OCI-LY7 (cell line): ENCODE measurements at regions not wholly inside any gene's neighbourhood (a gene's known extent, or its start where the extent isn't known, plus 50 kb on each side); places are given as distances from the start of the nearest gene placed in this dataset.

Experiments used
- BruUV-seq: library from RNA; stranded (reverse); fragments of 400-500 nt; replicated peaks from 2 replicates; lab custom pipeline; 2021; lab: Mats Ljungman, UMichigan
- CTCF ChIA-PET: fragments of 300-600 bp; sonication (Branson Sonifier 250); formaldehyde crosslinking; loops from one replicate; lab custom pipeline; 2022; ENCODE audit warnings: antibody characterized with exemption; ENCODE audit not compliant: unreplicated experiment; lab: Charles Lee
- POLR2A ChIA-PET: fragments of 300-600 bp; sonication (Branson Sonifier 250); formaldehyde crosslinking; loops from one replicate; lab custom pipeline; 2022; ENCODE audit warnings: antibody characterized with exemption; lab: Charles Lee
- DNase-seq: peaks from one replicate; pipeline ENCODE4 v3.0.0-alpha.2; 2015; ENCODE audit warnings: low spot score
- H2AFZ ChIP-seq: fragments of 200-600 bp; sonication (generic), shearing (Covaris generic); 2 replicates; pipeline ENCODE4 v1.6.1; 2014; ENCODE audit warnings: mild to moderate bottlenecking, antibody characterized with exemption, low read length, moderate library complexity
- H3K27ac ChIP-seq: fragments of 200-600 bp; sonication (generic); 2 replicates; pipeline ENCODE4 v1.5.1; 2014; ENCODE audit warnings: mixed run types, low read depth, mild to moderate bottlenecking, moderate library complexity, low read length, inconsistent platforms; ENCODE audit not compliant: poor library complexity, severe bottlenecking
- H3K36me3 ChIP-seq: fragments of 200-600 bp; sonication (generic); 2 replicates; pipeline ENCODE4 v1.6.1; 2014; ENCODE audit warnings: mild to moderate bottlenecking, antibody characterized with exemption, low read length, moderate library complexity, mixed read lengths; ENCODE audit not compliant: insufficient read depth
- H3K4me1 ChIP-seq: fragments of 200-600 bp; sonication (generic); 2 replicates; pipeline ENCODE4 v1.5.1; 2014; ENCODE audit warnings: mild to moderate bottlenecking, low read length; ENCODE audit not compliant: insufficient read depth, poor library complexity, severe bottlenecking
- H3K4me2 ChIP-seq: fragments of 200-600 bp; sonication (generic); 2 replicates; pipeline ENCODE4 v1.6.1; 2014; ENCODE audit warnings: mild to moderate bottlenecking, low read length
- H3K4me3 ChIP-seq: fragments of 200-600 bp; sonication (generic); 2 replicates; pipeline ENCODE4 v1.5.1; 2014; ENCODE audit warnings: mild to moderate bottlenecking, low read depth, low read length; ENCODE audit not compliant: poor library complexity, severe bottlenecking
- H3K79me2 ChIP-seq: fragments of 200-600 bp; sonication (generic); 2 replicates; pipeline ENCODE4 v1.6.1; 2016; ENCODE audit warnings: low read depth, mild to moderate bottlenecking, low read length, moderate library complexity, mixed read lengths; ENCODE audit not compliant: insufficient read depth
- H3K9me2 ChIP-seq: fragments of 200-600 bp; sonication (generic); 2 replicates; pipeline ENCODE4 v1.6.1; 2016; ENCODE audit warnings: mild to moderate bottlenecking, low read length, mixed read lengths; ENCODE audit not compliant: insufficient read depth
- H3K9me3 ChIP-seq: fragments of 200-600 bp; sonication (generic); 2 replicates; pipeline ENCODE4 v1.6.1; 2014; ENCODE audit warnings: mild to moderate bottlenecking, mixed run types, low read length, mixed read lengths
- H4K20me1 ChIP-seq: fragments of 200-600 bp; sonication (generic); 2 replicates; pipeline ENCODE4 v1.6.1; 2014; ENCODE audit warnings: mild to moderate bottlenecking, antibody characterized with exemption, low read length, moderate library complexity, mixed read lengths; ENCODE audit not compliant: insufficient read depth
- EZH2phosphoT487 ChIP-seq: fragments of 200-600 bp; sonication (generic); IDR thresholded peaks from 2 replicates; pipeline ENCODE4 v1.6.1; 2018; ENCODE audit warnings: low read depth, borderline replicate concordance, mild to moderate bottlenecking, mixed run types, antibody characterized with exemption, low read length, moderate library complexity, mixed read lengths
- intact Hi-C: fragments of 100-400 bp; cut with micrococcal nuclease; formaldehyde crosslinking; loops from one replicate; pipeline ENCODE4 v1.10.0; 2022; ENCODE audit not compliant: unreplicated experiment
- TF ChIP-seq, protein P1 (sequence below): fragments of 200-600 bp; sonication (generic); conservative IDR thresholded peaks from 2 replicates; pipeline ENCODE4 v1.5.1; 2014; ENCODE audit warnings: mild to moderate bottlenecking, antibody characterized with exemption, low read length, moderate library complexity, mixed read lengths

GRCh38 chr1:185574139-185574875, 159.9 kb upstream of the HMCN1 start:
- no peaks in the 10 kb centered on the region for H3K9me3 ChIP-seq
- H3K27ac ChIP-seq, result no peak overlapping the region
- ChIA-PET POLR2A (interaction anchor here (0.7 to 1.4 kb wide), 4 partner anchors 13 to 174 kb away, joined by 3 to 4 read pairs (median 3); no protein-coding TSS in a partner anchor), CTCF (no interaction called here)
- no peak for DNase-seq
- no TSS peak for BruUV-seq
- H4K20me1 ChIP-seq, result no peaks in the 10 kb centered on the region
- H3K4me2 ChIP-seq, result no peak overlapping the region
- no peak overlapping the region for H2AFZ ChIP-seq
- no peaks in the 10 kb centered on the region for H3K79me2 ChIP-seq
- intact Hi-C loops, result no loop called here
- H3K4me3 ChIP-seq, result no peak overlapping the region
- H3K36me3 ChIP-seq, result no peaks in the 10 kb centered on the region
- TF ChIP-seq, protein P1, sequence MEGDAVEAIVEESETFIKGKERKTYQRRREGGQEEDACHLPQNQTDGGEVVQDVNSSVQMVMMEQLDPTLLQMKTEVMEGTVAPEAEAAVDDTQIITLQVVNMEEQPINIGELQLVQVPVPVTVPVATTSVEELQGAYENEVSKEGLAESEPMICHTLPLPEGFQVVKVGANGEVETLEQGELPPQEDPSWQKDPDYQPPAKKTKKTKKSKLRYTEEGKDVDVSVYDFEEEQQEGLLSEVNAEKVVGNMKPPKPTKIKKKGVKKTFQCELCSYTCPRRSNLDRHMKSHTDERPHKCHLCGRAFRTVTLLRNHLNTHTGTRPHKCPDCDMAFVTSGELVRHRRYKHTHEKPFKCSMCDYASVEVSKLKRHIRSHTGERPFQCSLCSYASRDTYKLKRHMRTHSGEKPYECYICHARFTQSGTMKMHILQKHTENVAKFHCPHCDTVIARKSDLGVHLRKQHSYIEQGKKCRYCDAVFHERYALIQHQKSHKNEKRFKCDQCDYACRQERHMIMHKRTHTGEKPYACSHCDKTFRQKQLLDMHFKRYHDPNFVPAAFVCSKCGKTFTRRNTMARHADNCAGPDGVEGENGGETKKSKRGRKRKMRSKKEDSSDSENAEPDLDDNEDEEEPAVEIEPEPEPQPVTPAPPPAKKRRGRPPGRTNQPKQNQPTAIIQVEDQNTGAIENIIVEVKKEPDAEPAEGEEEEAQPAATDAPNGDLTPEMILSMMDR, result no peak
- no peak for TF ChIP-seq EZH2phosphoT487
- H3K4me1 ChIP-seq, result no peaks in the 10 kb centered on the region
- H3K9me2 ChIP-seq, result no peaks in the 10 kb centered on the region

GRCh38 chr1:185573677-185574076, 160.5 kb upstream of the HMCN1 start:
- no peaks in the 10 kb centered on the region for H3K9me3 ChIP-seq
- H3K4me1 ChIP-seq, result no peaks in the 10 kb centered on the region
- no peak for TF ChIP-seq EZH2phosphoT487
- TF ChIP-seq, protein P1, result no peak
- no peak overlapping the region for H3K4me2 ChIP-seq
- ChIA-PET CTCF (no interaction called here), POLR2A (interaction anchor here (0.9 to 1.4 kb wide), 3 partner anchors 14 to 51 kb away, joined by 3 to 4 read pairs (median 3); no protein-coding TSS in a partner anchor)
- H3K4me3 ChIP-seq, result no peak overlapping the region
- intact Hi-C loops, result no loop called here
- H3K79me2 ChIP-seq, result no peaks in the 10 kb centered on the region
- no TSS peak for BruUV-seq
- no peak overlapping the region for H3K27ac ChIP-seq
- no peaks in the 10 kb centered on the region for H4K20me1 ChIP-seq
- no peak for DNase-seq
- H3K9me2 ChIP-seq, result no peaks in the 10 kb centered on the region
- H3K36me3 ChIP-seq, result no peaks in the 10 kb centered on the region
- H2AFZ ChIP-seq, result no peak overlapping the region

GRCh38 chr1:185573162-185573561, 161.0 kb upstream of the HMCN1 start:
- no peaks in the 10 kb centered on the region for H3K9me2 ChIP-seq
- ChIA-PET POLR2A (interaction anchor here (0.9 to 1.0 kb wide), 2 partner anchors 14 to 51 kb away, joined by 3 read pairs; no protein-coding TSS in a partner anchor), CTCF (no interaction called here)
- no peaks in the 10 kb centered on the region for H3K4me1 ChIP-seq
- no peak overlapping the region for H3K4me2 ChIP-seq
- no peak for TF ChIP-seq EZH2phosphoT487
- TF ChIP-seq, protein P1, result no peak
- H3K4me3 ChIP-seq, result no peak overlapping the region
- no peaks in the 10 kb centered on the region for H3K36me3 ChIP-seq
- H4K20me1 ChIP-seq, result no peaks in the 10 kb centered on the region
- intact Hi-C loops, result no loop called here
- DNase-seq, result no peak
- H3K79me2 ChIP-seq, result no peaks in the 10 kb centered on the region
- no peak overlapping the region for H2AFZ ChIP-seq
- H3K27ac ChIP-seq, result no peak overlapping the region
- no peaks in the 10 kb centered on the region for H3K9me3 ChIP-seq
- no TSS peak for BruUV-seq
